ENCODE measurements at regions not wholly inside any gene's neighbourhood (a gene's known extent, or its start where the extent isn't known, plus 50 kb on each side); places are given as distances from the start of the nearest gene placed in this dataset.

- Histone ChIP-seq H3K9me3 (no peaks in the 10 kb centered on the region), H3K27ac (no peak overlapping the region), H3K27me3 (ENCODE audit: low read depth) (no peaks in the 10 kb centered on the region), H3K36me3 (no peaks in the 10 kb centered on the region), H3K4me1 (no peaks in the 10 kb centered on the region), H3K4me3 (no peak overlapping the region)
- intact Hi-C loops (cut with DNase I): no loop called here
- ATAC-seq (no peak), DNase-seq (no peak)
- no peak for TF ChIP-seq CTCF (IDR thresholded peaks at IDR 0.05)
Observed at GRCh38 chr7:136053689-136054485, 76.7 kb upstream of the MTPN start.

- ATAC-seq (no peak), DNase-seq (no peak)
- TF ChIP-seq CTCF (IDR thresholded peaks at IDR 0.05): no peak
- no peaks in the 10 kb centered on the region for H3K36me3 ChIP-seq
- H3K27ac ChIP-seq: no peak overlapping the region
- no peaks in the 10 kb centered on the region for H3K4me1 ChIP-seq
- H3K4me3 ChIP-seq: no peak overlapping the region
- no peaks in the 10 kb centered on the region for H3K27me3 ChIP-seq (ENCODE audit: low read depth)
- H3K9me3 ChIP-seq: no peaks in the 10 kb centered on the region
- intact Hi-C loops (cut with DNase I): no loop called here
Observed at GRCh38 chr7:136051203-136051928, 74.2 kb upstream of the MTPN start.

- Histone ChIP-seq H3K4me1 (no peaks in the 10 kb centered on the region), H3K27ac (no peak overlapping the region), H3K27me3 (ENCODE audit: low read depth) (no peaks in the 10 kb centered on the region), H3K4me3 (no peak overlapping the region), H3K9me3 (no peaks in the 10 kb centered on the region), H3K36me3 (no peaks in the 10 kb centered on the region)
- TF ChIP-seq CTCF (IDR thresholded peaks at IDR 0.05): no peak
- intact Hi-C loops (cut with DNase I): no loop called here
- no peak for ATAC-seq
- DNase-seq: no peak
Observed at GRCh38 chr7:136050462-136050847, 73.3 kb upstream of the MTPN start.

GRCh38 chr7:136049818-136050461, 72.8 kb upstream of the MTPN start:
- H3K4me3 ChIP-seq: no peak overlapping the region
- DNase-seq (no peak), ATAC-seq (no peak)
- no peaks in the 10 kb centered on the region for H3K9me3 ChIP-seq
- TF ChIP-seq CTCF (IDR thresholded peaks at IDR 0.05): no peak
- intact Hi-C loops (cut with DNase I): no loop called here
- H3K4me1 ChIP-seq: no peaks in the 10 kb centered on the region
- H3K27ac ChIP-seq: no peak overlapping the region
- no peaks in the 10 kb centered on the region for H3K36me3 ChIP-seq
- no peaks in the 10 kb centered on the region for H3K27me3 ChIP-seq (ENCODE audit: low read depth)

GRCh38 chr7:136049117-136049516, 72.0 kb upstream of the MTPN start:
- Histone ChIP-seq H3K27me3 (ENCODE audit: low read depth) (no peaks in the 10 kb centered on the region), H3K9me3 (no peaks in the 10 kb centered on the region), H3K27ac (no peak overlapping the region), H3K4me1 (no peaks in the 10 kb centered on the region), H3K36me3 (no peaks in the 10 kb centered on the region), H3K4me3 (no peak overlapping the region)
- TF ChIP-seq CTCF (IDR thresholded peaks at IDR 0.05): no peak
- intact Hi-C loops (cut with DNase I): no loop called here
- DNase-seq (no peak), ATAC-seq (no peak)
